Activated T-cell treated with anti-CD3 and anti-CD28 coated beads, Interleukin-2, amount 50 U/mL, for 4 hours (primary cell): ENCODE measurements at regions not wholly inside any gene's neighbourhood (a gene's known extent, or its start where the extent isn't known, plus 50 kb on each side); places are given as distances from the start of the nearest gene placed in this dataset.
"Not testable (repeated sequence)": the region's sequence is repeated elsewhere in the genome, so short reads cannot be mapped to it uniquely, and the experiment has no call there.

ENCODE experiments used
- ATAC-seq, 2 donors: fragments of 200-7000 bp; cut with Tn5 transposase; one replicate each; pipeline ENCODE4 v1.10.0; 2021
- DNase-seq: peaks from one replicate; pipeline ENCODE4 v3.0.0-alpha.2; 2020
- H3K27me3 Mint-ChIP-seq: one replicate; pipeline ENCODE4 v1.8.0; 2021; ENCODE audit warnings: low read depth, mixed read lengths
- H3K36me3 Mint-ChIP-seq: one replicate; pipeline ENCODE4 v1.8.0; 2022; ENCODE audit warnings: mixed read lengths; ENCODE audit not compliant: insufficient read depth
- H3K4me1 Mint-ChIP-seq: one replicate; pipeline ENCODE4 v1.8.0; 2021; ENCODE audit warnings: low read depth, mixed read lengths
- H3K4me3 Mint-ChIP-seq: one replicate; pipeline ENCODE4 v1.8.0; 2021; ENCODE audit warnings: mild to moderate bottlenecking, moderate library complexity, mixed read lengths
- H3K9me3 Mint-ChIP-seq: one replicate; pipeline ENCODE4 v1.8.0; 2021; ENCODE audit warnings: mixed read lengths

DNA sequence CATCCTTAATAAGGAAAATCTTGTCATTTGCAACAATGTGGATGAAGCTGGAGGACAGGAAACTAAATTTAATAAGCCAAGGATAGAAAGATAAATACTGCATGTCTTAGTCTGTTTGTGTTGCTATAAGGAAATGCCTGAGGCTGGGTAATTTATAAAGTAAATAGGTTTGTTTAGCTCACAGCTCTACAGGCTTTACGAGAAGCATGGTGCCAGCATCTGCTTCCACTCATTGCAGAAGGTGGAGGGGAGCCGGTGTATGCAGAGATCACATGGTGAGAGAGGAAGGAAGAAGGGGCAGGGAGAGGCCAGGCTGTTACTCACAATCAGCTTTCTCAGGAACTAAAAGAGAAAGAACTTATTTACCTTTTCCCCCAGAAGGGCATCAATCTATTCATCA, 118.9 kb upstream of the SMLR1 start:
- no peaks in the 10 kb centered on the region for H3K36me3 Mint-ChIP-seq
- H3K4me1 Mint-ChIP-seq: peaks cover 11% of the 10 kb centered on the region
- peak in 1 of 2 donors; percentile 30 for ATAC-seq
- no peak overlapping the region for H3K4me3 Mint-ChIP-seq
- no peak for DNase-seq
- no peaks in the 10 kb centered on the region for H3K9me3 Mint-ChIP-seq
- no peaks in the 10 kb centered on the region for H3K27me3 Mint-ChIP-seq

DNA sequence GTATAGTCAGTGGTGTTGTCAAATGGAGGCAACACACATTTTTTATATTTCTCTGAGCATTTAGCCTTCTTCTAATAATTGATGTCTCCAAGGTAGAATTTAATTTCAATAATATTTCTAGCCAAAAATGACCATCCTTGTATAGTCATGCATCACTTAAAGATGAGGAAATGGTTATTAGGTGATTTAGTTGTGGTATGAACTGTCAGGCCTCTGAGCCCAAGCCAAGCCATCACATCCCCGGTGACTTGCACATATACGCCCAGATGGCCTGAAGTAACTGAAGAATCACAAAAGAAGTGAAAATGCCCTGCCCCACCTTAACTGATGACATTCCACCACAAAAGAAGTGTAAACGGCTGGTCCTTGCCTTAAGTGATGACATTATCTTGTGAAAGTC, 115.6 kb upstream of the SMLR1 start:
- H3K4me1 Mint-ChIP-seq: peaks cover 11% of the 10 kb centered on the region
- DNase-seq, H3K9me3 Mint-ChIP-seq, H3K36me3 Mint-ChIP-seq, H3K4me3 Mint-ChIP-seq, ATAC-seq, H3K27me3 Mint-ChIP-seq: not testable (repeated sequence)

GRCh38 chr6:130713144-130713543, 114.1 kb upstream of the SMLR1 start:
- peaks cover 21% of the 10 kb centered on the region for H3K4me1 Mint-ChIP-seq
- ATAC-seq (no peak), DNase-seq (no peak)
- H3K4me3 Mint-ChIP-seq: no peak overlapping the region
- H3K9me3 Mint-ChIP-seq: peaks cover 3% of the 10 kb centered on the region
- H3K36me3 Mint-ChIP-seq: no peaks in the 10 kb centered on the region
- no peaks in the 10 kb centered on the region for H3K27me3 Mint-ChIP-seq

DNA sequence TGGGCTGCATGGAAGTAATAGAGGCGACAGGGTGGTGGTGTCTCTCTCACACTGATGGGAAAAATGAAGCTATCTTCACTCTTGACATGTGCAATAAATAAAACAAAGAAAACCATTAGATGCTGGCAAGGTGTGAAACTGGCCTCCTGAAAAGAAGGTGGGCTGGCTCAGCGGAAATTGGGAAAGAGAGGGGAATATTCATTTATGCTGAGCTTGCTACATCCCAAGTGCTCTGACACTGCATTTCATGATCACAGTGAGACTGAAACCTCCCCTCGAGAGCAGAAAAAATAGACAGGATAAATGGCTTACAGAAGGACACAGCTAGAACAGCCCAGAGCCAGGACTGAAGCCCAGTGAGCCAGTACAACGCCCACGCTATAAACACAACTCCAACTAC, 112.1 kb upstream of the SMLR1 start:
- peaks cover 8% of the 10 kb centered on the region for H3K9me3 Mint-ChIP-seq
- no peak overlapping the region for H3K4me3 Mint-ChIP-seq
- no peak for ATAC-seq
- DNase-seq: no peak
- H3K4me1 Mint-ChIP-seq: peaks cover 15% of the 10 kb centered on the region
- no peaks in the 10 kb centered on the region for H3K27me3 Mint-ChIP-seq
- H3K36me3 Mint-ChIP-seq: no peaks in the 10 kb centered on the region

DNA sequence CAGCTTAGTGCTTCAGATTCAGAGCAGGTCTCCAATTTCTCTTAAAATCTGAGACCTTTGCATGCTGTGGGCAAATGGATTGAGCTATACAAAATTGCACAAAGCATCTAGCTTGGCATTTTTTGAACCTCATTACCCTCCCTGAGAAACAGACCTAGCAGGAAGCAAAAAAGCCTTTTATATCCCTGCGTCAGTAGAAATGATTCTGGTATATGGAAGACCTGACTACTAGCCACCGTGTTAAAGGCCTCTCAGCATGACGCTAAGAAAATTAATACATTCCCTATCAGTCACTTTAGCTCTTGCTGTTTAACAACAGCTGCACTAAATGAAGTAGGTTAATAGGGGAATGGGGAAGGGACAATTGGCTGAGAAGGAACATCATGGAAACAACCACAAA, 110.7 kb upstream of the SMLR1 start:
- DNase-seq: no peak
- H3K4me3 Mint-ChIP-seq: no peak overlapping the region
- no peaks in the 10 kb centered on the region for H3K36me3 Mint-ChIP-seq
- peaks cover 8% of the 10 kb centered on the region for H3K9me3 Mint-ChIP-seq
- no peak for ATAC-seq
- peaks cover 15% of the 10 kb centered on the region for H3K4me1 Mint-ChIP-seq
- no peaks in the 10 kb centered on the region for H3K27me3 Mint-ChIP-seq

DNA sequence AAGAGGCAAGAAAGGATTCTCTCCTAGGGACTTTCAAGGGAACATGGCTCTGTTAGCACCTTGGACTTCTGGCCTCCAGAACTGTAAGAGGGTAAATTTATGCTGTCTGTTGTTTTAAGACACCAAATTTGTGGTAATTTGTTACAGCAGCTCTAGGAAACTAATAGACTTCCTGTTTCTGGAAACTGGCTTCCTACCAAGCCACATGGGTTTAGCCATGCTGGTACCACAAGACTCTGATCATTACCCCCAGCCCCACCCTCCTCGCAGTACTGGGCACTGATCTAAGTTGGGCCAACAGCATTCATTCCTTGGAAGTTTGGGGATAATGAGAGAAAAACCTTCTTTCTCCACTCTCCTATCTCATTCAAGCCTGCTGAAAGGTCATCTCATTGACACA, 109.5 kb upstream of the SMLR1 start:
- no peaks in the 10 kb centered on the region for H3K36me3 Mint-ChIP-seq
- no peak overlapping the region for H3K4me3 Mint-ChIP-seq
- no peaks in the 10 kb centered on the region for H3K27me3 Mint-ChIP-seq
- DNase-seq: no peak
- H3K4me1 Mint-ChIP-seq: peaks cover 15% of the 10 kb centered on the region
- peaks cover 8% of the 10 kb centered on the region for H3K9me3 Mint-ChIP-seq
- ATAC-seq: no peak

- DNase-seq: no peak
- H3K9me3 Mint-ChIP-seq: peaks cover 8% of the 10 kb centered on the region
- peaks cover 25% of the 10 kb centered on the region for H3K4me1 Mint-ChIP-seq
- no peak for ATAC-seq
- H3K4me3 Mint-ChIP-seq: no peak overlapping the region
- H3K36me3 Mint-ChIP-seq: no peaks in the 10 kb centered on the region
- no peaks in the 10 kb centered on the region for H3K27me3 Mint-ChIP-seq
Measured at GRCh38 chr6:130720076-130720715, 107.0 kb upstream of the SMLR1 start.

- no peak overlapping the region for H3K4me3 Mint-ChIP-seq
- H3K36me3 Mint-ChIP-seq: no peaks in the 10 kb centered on the region
- DNase-seq (no peak), ATAC-seq (no peak)
- H3K27me3 Mint-ChIP-seq: peaks cover 3% of the 10 kb centered on the region
- no peaks in the 10 kb centered on the region for H3K9me3 Mint-ChIP-seq
- peaks cover 12% of the 10 kb centered on the region for H3K4me1 Mint-ChIP-seq
Measured at GRCh38 chr6:130724089-130724488, 103.1 kb upstream of the SMLR1 start.

DNA sequence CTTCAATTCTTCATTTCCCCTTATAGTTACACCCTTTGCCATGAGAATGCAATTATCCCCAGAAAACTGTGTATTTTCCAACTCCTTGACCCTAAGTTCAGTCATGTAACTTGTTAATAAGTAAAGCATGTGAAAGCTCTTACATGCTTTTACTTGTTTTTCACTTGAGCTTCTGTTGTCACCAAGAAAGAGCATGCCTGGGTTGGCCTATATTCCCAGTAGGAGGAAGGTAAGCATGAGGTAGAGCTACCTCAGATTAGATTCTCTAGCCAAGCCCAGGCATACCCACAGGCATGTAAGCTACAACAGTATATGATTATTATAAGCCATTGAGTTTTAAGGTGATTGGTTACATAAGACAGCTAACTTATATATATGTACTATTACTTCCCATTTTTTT, 101.7 kb upstream of the SMLR1 start:
- peaks cover 3% of the 10 kb centered on the region for H3K27me3 Mint-ChIP-seq
- H3K4me1 Mint-ChIP-seq: peaks cover 14% of the 10 kb centered on the region
- no peak overlapping the region for H3K4me3 Mint-ChIP-seq
- H3K9me3 Mint-ChIP-seq: no peaks in the 10 kb centered on the region
- no peaks in the 10 kb centered on the region for H3K36me3 Mint-ChIP-seq
- no peak for DNase-seq
- no peak for ATAC-seq

DNA sequence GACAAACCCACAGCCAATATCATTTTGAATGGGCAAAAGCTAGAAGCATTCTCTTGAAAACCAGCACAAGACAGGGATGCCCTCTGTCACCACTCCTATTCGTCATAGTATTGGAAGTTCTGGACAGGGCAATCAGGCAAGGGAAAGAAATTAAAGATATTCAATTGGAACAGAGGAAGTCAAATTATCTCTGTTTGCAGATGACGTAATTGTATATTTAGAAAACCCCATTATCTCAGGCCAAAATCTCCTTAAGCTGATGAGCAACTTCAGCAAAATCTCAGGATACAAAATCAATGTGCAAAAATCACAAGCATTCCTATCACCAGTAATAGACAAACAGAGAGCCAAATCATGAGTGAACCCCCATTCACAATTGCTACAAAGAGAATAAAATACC, 99.1 kb upstream of the SMLR1 start:
- not testable (repeated sequence) for H3K4me3 Mint-ChIP-seq, DNase-seq, H3K9me3 Mint-ChIP-seq, H3K27me3 Mint-ChIP-seq, H3K36me3 Mint-ChIP-seq, ATAC-seq
- H3K4me1 Mint-ChIP-seq: peaks cover 16% of the 10 kb centered on the region

- Mint-ChIP-seq H3K27me3 (peaks cover 3% of the 10 kb centered on the region), H3K4me1 (peaks cover 3% of the 10 kb centered on the region), H3K9me3 (no peaks in the 10 kb centered on the region), H3K4me3 (no peak overlapping the region), H3K36me3 (no peaks in the 10 kb centered on the region)
- no peak for DNase-seq
- ATAC-seq: no peak
Measured at GRCh38 chr6:130730600-130730999, 96.6 kb upstream of the SMLR1 start.

DNA sequence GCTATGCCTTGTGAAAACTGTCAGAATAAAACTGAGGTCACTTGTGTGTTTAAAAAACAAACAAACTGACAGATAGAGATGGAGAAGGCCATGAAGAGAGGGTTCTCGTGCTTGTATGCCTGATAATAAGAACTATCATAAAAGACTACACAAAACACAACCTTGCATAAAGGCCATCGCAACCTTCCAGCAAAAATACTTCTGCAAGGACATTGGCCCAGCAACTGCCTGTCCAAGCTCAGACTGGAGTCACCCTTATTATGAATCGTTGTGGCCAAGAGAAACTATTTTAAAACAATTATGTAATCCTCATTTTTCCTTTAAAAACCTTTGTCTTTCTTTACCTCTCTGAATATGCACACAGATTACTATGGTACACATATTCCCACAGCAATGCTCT, 93.0 kb upstream of the SMLR1 start:
- DNase-seq (no peak), ATAC-seq (no peak)
- no peak overlapping the region for H3K4me3 Mint-ChIP-seq
- H3K36me3 Mint-ChIP-seq: no peaks in the 10 kb centered on the region
- no peaks in the 10 kb centered on the region for H3K9me3 Mint-ChIP-seq
- H3K4me1 Mint-ChIP-seq: peaks cover 3% of the 10 kb centered on the region
- no peaks in the 10 kb centered on the region for H3K27me3 Mint-ChIP-seq

DNA sequence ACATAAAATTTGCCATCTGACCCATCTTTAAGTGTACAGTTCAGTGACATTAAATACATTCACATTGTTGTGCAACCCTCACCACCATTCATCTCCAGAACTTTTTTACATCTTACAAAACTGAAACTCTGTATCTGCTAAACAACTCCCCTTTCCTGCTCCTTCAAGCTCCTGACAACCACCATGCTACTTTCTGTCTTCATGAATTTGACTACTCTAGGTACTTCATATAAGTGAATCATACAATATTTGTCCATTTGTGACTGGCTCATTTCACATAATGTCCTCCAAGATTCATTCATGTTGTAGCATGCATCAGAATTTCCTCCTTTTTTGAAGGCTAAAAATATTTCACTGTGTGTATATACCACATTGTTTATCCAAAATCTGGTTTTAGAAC, 86.9 kb upstream of the SMLR1 start:
- H3K4me3 Mint-ChIP-seq: no peak overlapping the region
- ATAC-seq: peak in 1 of 2 donors; percentile 43
- peaks cover 2% of the 10 kb centered on the region for H3K4me1 Mint-ChIP-seq
- no peak for DNase-seq
- H3K27me3 Mint-ChIP-seq: no peaks in the 10 kb centered on the region
- no peaks in the 10 kb centered on the region for H3K9me3 Mint-ChIP-seq
- H3K36me3 Mint-ChIP-seq: no peaks in the 10 kb centered on the region

DNA sequence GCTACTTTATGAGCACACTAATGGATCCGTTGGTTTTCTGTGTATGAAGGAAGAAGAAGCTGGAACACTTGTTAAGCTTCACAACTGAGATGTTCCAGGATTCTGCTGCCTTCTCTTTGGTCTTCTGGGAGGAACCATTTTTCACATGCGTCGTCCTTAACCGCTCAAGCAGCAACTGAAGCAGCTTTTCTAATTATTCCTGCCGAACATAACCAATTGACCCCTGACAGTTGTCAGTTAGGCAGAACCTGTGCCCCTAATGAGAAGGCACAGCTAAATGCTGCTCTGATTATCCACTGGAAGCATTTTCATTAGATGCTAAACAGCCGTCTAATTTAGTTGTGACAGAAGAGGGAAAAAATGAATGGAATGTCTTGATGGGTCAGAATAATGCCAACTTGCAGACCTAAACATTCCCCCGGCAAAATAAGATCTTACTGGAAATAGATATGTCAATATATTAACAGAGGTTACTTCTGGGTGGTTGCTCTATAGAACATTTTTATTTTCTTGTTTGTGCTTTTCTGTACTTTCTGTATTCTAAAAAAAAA, 85.0 kb upstream of the SMLR1 start:
- peaks cover 2% of the 10 kb centered on the region for H3K4me1 Mint-ChIP-seq
- no peak overlapping the region for H3K4me3 Mint-ChIP-seq
- H3K9me3 Mint-ChIP-seq: no peaks in the 10 kb centered on the region
- no peaks in the 10 kb centered on the region for H3K36me3 Mint-ChIP-seq
- H3K27me3 Mint-ChIP-seq: no peaks in the 10 kb centered on the region
- no peak for DNase-seq
- ATAC-seq: no peak

DNA sequence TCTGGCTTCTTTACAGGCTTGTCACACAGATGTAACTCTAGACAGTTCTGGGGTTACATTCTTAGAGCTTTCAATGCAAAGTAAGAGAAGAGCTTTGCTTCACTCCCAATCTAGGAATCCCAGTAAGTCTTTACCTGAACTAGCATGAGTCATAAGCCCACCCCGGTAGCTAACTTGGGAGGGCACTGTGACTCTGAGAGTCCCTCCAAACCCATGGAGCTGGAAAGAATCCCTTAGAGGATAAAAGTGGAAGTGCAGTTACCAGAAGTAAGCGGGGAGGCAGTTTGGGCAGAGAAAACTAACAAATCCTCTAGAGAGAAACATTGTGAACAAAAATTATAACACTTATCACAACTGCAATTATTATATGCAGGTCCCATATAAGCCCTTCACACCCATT, 84.0 kb upstream of the SMLR1 start:
- ATAC-seq: no peak
- H3K4me3 Mint-ChIP-seq: no peak overlapping the region
- no peak for DNase-seq
- no peaks in the 10 kb centered on the region for H3K36me3 Mint-ChIP-seq
- H3K4me1 Mint-ChIP-seq: peaks cover 2% of the 10 kb centered on the region
- no peaks in the 10 kb centered on the region for H3K27me3 Mint-ChIP-seq
- H3K9me3 Mint-ChIP-seq: no peaks in the 10 kb centered on the region
